BE2C (cell line): ENCODE measurements at regions not wholly inside any gene's neighbourhood (a gene's known extent, or its start where the extent isn't known, plus 50 kb on each side); places are given as distances from the start of the nearest gene placed in this dataset.

Source experiments
- DNase-seq: peaks from one replicate; pipeline ENCODE4 v3.0.0-alpha.2; 2020
- H3K27me3 ChIP-seq: fragments of 250-450 bp; sonication (Bioruptor Pico); 2 replicates; pipeline ENCODE4 v1.5.1; 2020; ENCODE audit warnings: mild to moderate bottlenecking
- H3K36me3 ChIP-seq: fragments of 250-450 bp; sonication (Bioruptor Pico); 2 replicates; pipeline ENCODE4 v1.5.1; 2020; ENCODE audit warnings: mild to moderate bottlenecking
- H3K4me1 ChIP-seq: fragments of 250-450 bp; sonication (Bioruptor Pico); 2 replicates; pipeline ENCODE4 v1.5.1; 2020
- H3K4me3 ChIP-seq: 2 replicates; pipeline ENCODE4 v1.5.1; 2011; ENCODE audit warnings: low read depth, low read length
- H3K9me3 ChIP-seq: fragments of 250-450 bp; sonication (Bioruptor Pico); 2 replicates; pipeline ENCODE4 v1.5.1; 2020
- TF ChIP-seq, protein P1 (sequence below): IDR thresholded peaks from 2 replicates; pipeline ENCODE4 v1.5.1; 2012; ENCODE audit warnings: mild to moderate bottlenecking, low read depth, low read length

DNA sequence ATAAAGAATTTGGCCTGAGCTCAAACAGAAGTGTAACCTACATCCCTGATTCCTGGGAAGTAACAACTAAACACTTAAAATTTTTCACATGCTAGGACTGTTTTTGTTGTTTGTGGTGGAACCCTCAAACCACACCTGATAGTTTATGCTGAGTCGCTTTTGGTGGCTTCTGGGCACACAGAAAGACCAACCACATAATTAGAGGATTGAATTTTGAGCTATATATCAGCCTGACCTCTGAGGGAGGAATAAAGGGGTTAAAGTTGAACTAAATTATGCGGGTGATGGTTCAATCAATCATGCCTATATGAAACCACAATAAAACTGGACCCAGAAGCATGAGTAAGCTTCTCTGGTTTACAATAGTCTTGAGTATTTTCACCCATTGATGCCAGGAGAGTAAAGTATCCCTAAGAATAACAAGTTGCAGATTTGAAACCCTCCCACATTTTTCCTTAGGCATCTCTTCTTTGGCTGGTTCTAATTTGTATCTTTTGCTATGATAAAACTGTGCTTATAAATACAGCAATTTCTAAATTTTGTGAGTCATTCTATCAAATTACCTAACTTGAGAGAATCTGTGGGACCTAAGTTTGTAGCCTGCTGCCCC is 1304.5 kb upstream of the GBE1 start:
- Histone ChIP-seq H3K4me3 (no peak overlapping the region), H3K27me3 (no peaks in the 10 kb centered on the region), H3K36me3 (no peaks in the 10 kb centered on the region), H3K4me1 (no peaks in the 10 kb centered on the region), H3K9me3 (no peaks in the 10 kb centered on the region)
- TF ChIP-seq, protein P1, sequence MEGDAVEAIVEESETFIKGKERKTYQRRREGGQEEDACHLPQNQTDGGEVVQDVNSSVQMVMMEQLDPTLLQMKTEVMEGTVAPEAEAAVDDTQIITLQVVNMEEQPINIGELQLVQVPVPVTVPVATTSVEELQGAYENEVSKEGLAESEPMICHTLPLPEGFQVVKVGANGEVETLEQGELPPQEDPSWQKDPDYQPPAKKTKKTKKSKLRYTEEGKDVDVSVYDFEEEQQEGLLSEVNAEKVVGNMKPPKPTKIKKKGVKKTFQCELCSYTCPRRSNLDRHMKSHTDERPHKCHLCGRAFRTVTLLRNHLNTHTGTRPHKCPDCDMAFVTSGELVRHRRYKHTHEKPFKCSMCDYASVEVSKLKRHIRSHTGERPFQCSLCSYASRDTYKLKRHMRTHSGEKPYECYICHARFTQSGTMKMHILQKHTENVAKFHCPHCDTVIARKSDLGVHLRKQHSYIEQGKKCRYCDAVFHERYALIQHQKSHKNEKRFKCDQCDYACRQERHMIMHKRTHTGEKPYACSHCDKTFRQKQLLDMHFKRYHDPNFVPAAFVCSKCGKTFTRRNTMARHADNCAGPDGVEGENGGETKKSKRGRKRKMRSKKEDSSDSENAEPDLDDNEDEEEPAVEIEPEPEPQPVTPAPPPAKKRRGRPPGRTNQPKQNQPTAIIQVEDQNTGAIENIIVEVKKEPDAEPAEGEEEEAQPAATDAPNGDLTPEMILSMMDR = no peak
- no peak for DNase-seq

DNA sequence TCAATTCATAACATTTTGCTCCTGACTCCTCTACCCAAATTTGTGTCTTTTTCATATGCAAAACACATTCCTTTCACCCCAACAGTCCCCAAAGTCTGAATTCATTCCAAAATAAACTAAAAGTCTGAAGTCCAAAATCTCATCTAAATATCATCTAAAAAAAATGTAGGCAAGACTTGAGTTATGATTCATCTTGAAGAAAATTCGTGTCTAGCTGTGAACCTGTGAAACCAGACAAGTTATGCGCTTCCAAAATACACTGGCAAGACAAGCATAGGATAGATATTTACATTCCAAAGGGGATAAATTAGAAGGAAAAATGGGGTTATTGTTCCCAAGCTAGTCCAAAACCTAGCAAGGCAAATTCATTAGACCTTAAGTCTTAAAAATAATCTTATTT is 1302.0 kb upstream of the GBE1 start:
- Histone ChIP-seq H3K9me3 (no peaks in the 10 kb centered on the region), H3K36me3 (no peaks in the 10 kb centered on the region), H3K27me3 (no peaks in the 10 kb centered on the region), H3K4me1 (no peaks in the 10 kb centered on the region), H3K4me3 (no peak overlapping the region)
- no peak for DNase-seq
- TF ChIP-seq, protein P1 = no peak

DNA sequence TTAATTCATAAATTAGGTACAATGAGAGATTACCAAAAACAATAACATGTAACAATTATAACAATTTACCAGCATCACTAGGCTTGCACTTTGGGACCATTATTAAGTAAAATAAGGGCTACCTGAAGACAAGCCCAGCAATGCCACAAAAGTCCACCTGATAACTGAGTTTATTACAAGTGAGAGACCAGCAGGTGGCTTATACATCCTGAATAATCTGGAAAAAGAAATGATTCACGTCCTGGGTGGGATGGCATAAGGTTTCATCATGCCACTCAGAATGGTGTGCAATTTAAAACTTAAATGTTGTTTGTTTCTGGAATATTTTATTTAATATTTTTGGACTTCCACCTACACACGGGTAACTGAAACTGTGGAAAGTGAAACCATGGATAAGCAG is 1287.1 kb upstream of the GBE1 start:
- TF ChIP-seq, protein P1 = no peak
- no peaks in the 10 kb centered on the region for H3K36me3 ChIP-seq
- H3K4me3 ChIP-seq = no peak overlapping the region
- no peaks in the 10 kb centered on the region for H3K9me3 ChIP-seq
- H3K27me3 ChIP-seq = no peaks in the 10 kb centered on the region
- no peak for DNase-seq
- H3K4me1 ChIP-seq = no peaks in the 10 kb centered on the region

DNA sequence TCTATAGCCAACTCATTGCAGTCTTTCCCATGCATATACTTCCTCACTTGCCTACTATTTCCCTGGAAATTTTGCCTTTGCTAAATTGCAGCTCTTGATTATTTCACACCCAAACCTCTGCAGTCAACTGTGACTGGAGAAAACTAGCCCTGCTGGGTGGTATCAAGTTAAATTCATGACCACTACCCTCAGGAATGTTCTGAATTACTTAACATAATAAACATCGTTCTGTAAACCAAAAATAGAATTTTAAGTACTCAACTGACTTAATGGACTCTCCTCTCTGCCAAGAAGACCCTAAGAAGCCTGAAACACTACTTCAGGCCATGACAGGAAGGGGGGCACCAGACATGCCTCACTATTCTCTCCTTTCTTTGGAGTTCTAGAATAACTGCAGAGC is 1278.0 kb upstream of the GBE1 start:
- Histone ChIP-seq H3K4me1 (no peaks in the 10 kb centered on the region), H3K4me3 (no peak overlapping the region), H3K9me3 (no peaks in the 10 kb centered on the region), H3K27me3 (no peaks in the 10 kb centered on the region), H3K36me3 (no peaks in the 10 kb centered on the region)
- no peak for DNase-seq
- TF ChIP-seq, protein P1 = no peak

DNA sequence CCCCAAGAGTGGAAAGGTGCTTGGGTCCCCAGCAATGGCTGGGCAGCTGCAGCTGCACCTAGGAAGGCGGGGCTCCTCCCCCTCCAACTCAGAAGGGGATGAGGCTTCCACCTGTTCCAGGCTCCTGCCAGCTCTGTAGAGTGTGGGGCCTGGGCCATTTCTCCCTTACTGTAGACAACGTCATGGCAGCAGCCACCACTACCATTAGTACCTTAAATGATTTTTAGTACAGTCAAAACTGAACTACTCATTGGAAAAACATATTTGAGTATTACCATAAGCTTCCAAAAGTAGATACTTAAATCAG is 1274.2 kb upstream of the GBE1 start:
- H3K27me3 ChIP-seq = no peaks in the 10 kb centered on the region
- DNase-seq = no peak
- TF ChIP-seq, protein P1 = no peak
- H3K4me1 ChIP-seq = no peaks in the 10 kb centered on the region
- no peak overlapping the region for H3K4me3 ChIP-seq
- H3K9me3 ChIP-seq = no peaks in the 10 kb centered on the region
- H3K36me3 ChIP-seq = no peaks in the 10 kb centered on the region

DNA sequence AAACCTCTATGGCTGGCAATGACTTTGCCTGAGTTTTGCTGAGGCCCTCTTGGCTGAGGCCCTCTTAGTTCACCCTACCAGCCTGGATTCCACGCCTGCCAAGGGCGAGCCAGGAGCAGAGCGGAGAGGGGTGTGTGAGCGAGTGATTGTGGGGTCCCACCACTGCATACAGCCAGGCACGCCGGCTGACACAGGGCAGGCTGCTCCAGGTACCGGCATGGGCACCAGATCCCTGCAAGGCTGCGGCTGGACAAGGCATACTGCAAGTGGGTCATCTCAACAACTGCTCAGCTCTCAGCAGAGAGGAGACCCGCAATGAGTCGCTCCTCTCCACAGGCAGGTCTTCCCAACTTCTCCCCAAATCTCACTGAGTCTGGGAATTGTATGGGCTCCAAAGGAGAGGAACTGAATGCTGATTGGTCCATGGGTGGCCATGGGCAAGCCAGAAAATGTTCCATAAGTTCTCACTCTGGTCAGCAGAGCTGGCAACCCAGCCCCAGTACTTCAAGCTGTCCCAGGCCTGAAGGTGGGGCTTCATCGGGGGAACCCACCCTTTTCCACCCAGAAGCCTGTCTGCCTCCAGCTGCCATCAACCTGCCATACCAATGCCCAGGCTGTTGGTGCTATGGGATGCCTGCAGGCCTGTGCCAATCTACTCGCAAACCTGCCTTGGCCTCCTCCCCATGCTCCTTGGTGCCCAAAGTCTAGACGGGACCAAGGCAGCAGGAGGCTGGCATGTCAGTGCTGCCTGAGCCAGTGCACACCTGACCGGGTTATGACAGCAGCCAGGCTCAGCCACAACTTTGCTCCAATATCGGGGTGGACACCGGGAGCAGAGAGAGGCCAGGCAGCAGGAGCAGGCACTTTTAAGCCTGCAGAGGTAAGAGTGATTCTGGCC is 1273.6 kb upstream of the GBE1 start:
- DNase-seq = no peak
- no peaks in the 10 kb centered on the region for H3K9me3 ChIP-seq
- H3K36me3 ChIP-seq = no peaks in the 10 kb centered on the region
- H3K4me1 ChIP-seq = no peaks in the 10 kb centered on the region
- H3K27me3 ChIP-seq = no peaks in the 10 kb centered on the region
- TF ChIP-seq, protein P1 = no peak
- no peak overlapping the region for H3K4me3 ChIP-seq
